ENCODE measurements at regions not wholly inside any gene's neighbourhood (a gene's known extent, or its start where the extent isn't known, plus 50 kb on each side); places are given as distances from the start of the nearest gene placed in this dataset.

- no peak for TF ChIP-seq POLR2AphosphoS5 (IDR thresholded peaks at IDR 0.05)
- TF ChIP-seq CTCF (IDR thresholded peaks at IDR 0.05 in 8 of 11, conservative IDR thresholded peaks at IDR 0.05 in 3 of 11) = no peak
These were observed 1215.9 kb downstream of the UQCRFS1 start for GRCh38 chr19:27997069-27997468.

All from spleen (tissue), 7 donors.